Transverse colon (tissue), 4 donors: ENCODE measurements at regions not wholly inside any gene's neighbourhood (a gene's known extent, or its start where the extent isn't known, plus 50 kb on each side); places are given as distances from the start of the nearest gene placed in this dataset.

Source experiments
- DNase-seq: peaks from one replicate; pipeline ENCODE4 v3.0.0-alpha.2; 2019
- H3K27ac ChIP-seq, 4 donors: fragments of 200-600 bp; sonication (generic); 2 replicates each; pipeline ENCODE4 v1.5.1; 2016 to 2018; ENCODE audit warnings: inconsistent platforms in 4 of 4
- H3K27me3 ChIP-seq: fragments of 200-600 bp; sonication (generic); 2 replicates; pipeline ENCODE4 v1.5.1; 2017; ENCODE audit warnings: inconsistent platforms
- H3K36me3 ChIP-seq, 4 donors: fragments of 200-600 bp; sonication (generic); 2 replicates each; pipeline ENCODE4 v1.5.1; 2017 to 2019; ENCODE audit warnings: inconsistent platforms in 4 of 4
- H3K4me1 ChIP-seq, 4 donors: fragments of 200-600 bp; sonication (generic); 2 replicates each; pipeline ENCODE4 v1.5.1; 2017 to 2020; ENCODE audit warnings: inconsistent platforms in 4 of 4
- H3K4me3 ChIP-seq, 4 donors: fragments of 200-600 bp; sonication (generic); 1 replicate in 1 of 4; 2 replicates in 3 of 4; pipeline versions ENCODE4 v1.5.1 to v1.6.1; 2017 to 2019; ENCODE audit warnings: inconsistent platforms in 4 of 4
- H3K9me3 ChIP-seq, 2 donors: fragments of 200-600 bp; sonication (generic); 2 replicates each; pipeline ENCODE4 v1.5.1; 2017 to 2019; ENCODE audit warnings: inconsistent platforms in 2 of 2
- CTCF ChIP-seq, 5 experiments: fragments of 200-600 bp in 3 of 5; fragments of 450-650 bp in 2 of 5; sonication (generic) in 3 of 5; IDR thresholded peaks; 1 replicate in 2 of 5; 2 replicates in 3 of 5; pipeline ENCODE4 v1.5.1; 2016 to 2017; ENCODE audit warnings: antibody characterized with exemption in 5 of 5, inconsistent platforms in 3 of 5, mild to moderate bottlenecking in 2 of 5, moderate library complexity in 1 of 5
- EP300 ChIP-seq: sonication (generic); formaldehyde crosslinking; IDR thresholded peaks from one replicate; pipeline ENCODE4 v1.6.1; 2017; ENCODE audit warnings: antibody characterized with exemption, low read depth
- POLR2A ChIP-seq: fragments of 450-650 bp; IDR thresholded peaks from one replicate; pipeline ENCODE4 v1.6.1; 2016; ENCODE audit warnings: antibody characterized with exemption, mild to moderate bottlenecking, moderate library complexity
- POLR2AphosphoS5 ChIP-seq, 3 donors: sonication (generic); formaldehyde crosslinking; IDR thresholded peaks; one replicate each; pipeline ENCODE4 v1.6.1; 2016; ENCODE audit warnings: antibody characterized with exemption in 3 of 3
- WGBS, 2 donors: methylation state at CpG; one replicate each; pipeline ENCODE4 v1.1.5; 2018; ENCODE audit warnings: low coverage in 1 of 2; 5-methylcytosine and 5-hydroxymethylcytosine counted together
- in situ Hi-C, 4 donors: fragments of 200-750 bp; cut with MboI; loops; one replicate each; pipeline versions ENCODE4 v1.15.0 to v1.15.1; 2017; ENCODE audit warnings: low sequenced_read_pairs in 3 of 4, low pct_ligation_motif_present in 1 of 4, low pct_unique_long_range_greater_than_20kb in 1 of 4
- intact Hi-C: fragments of 100-400 bp; cut with DNase I; formaldehyde crosslinking; loops from one replicate; pipeline ENCODE4 v1.15.1; 2023; ENCODE audit warnings: low total_unique reads

GRCh38 chr7:32126843-32127242 lies 56.6 kb upstream of the PDE1C start:
- no peak overlapping the region for H3K4me3 ChIP-seq
- no peak for DNase-seq
- in situ Hi-C loops (no loop called here), intact Hi-C loops (no loop called here)
- no peak overlapping the region for H3K27ac ChIP-seq
- peaks cover 0 to 3% of the 10 kb centered on the region in 2 donors for H3K9me3 ChIP-seq
- H3K27me3 ChIP-seq = no peaks in the 10 kb centered on the region
- no peaks in the 10 kb centered on the region for H3K36me3 ChIP-seq
- TF ChIP-seq EP300 (no peak), CTCF (IDR thresholded peaks at IDR 0.05) (no peak), POLR2A (no peak), POLR2AphosphoS5 (IDR thresholded peaks at IDR 0.05) (no peak)
- WGBS, 2 donors = 56 to 81% methylated on average over 1 of the region's 1 CpG
- H3K4me1 ChIP-seq = no peaks in the 10 kb centered on the region
